K562 (cell line): ENCODE measurements at regions not wholly inside any gene's neighbourhood (a gene's known extent, or its start where the extent isn't known, plus 50 kb on each side); places are given as distances from the start of the nearest gene placed in this dataset.

Source experiments
- ATAC-seq: fragments of 200-7000 bp; cut with Tn5 transposase; 3 replicates; pipeline ENCODE4 v1.9.1; 2020; ENCODE audit warnings: moderate library complexity
- BruUV-seq: library from RNA; stranded (reverse); fragments of 400-500 nt; replicated peaks from 2 replicates; lab custom pipeline; 2021; lab: Mats Ljungman, UMichigan
- CTCF ChIA-PET: fragments of 300-600 bp; formaldehyde crosslinking; extraction: SDS; loops from one replicate; lab custom pipeline; 2021; ENCODE audit warnings: low intra/inter-chr PET ratio; lab: Yijun Ruan, JAX
- POLR2A ChIA-PET: fragments of 300-600, 350-650 bp; sonication (Branson Sonifier 250); formaldehyde crosslinking; extraction: SDS; loops from one replicate; lab custom pipeline; 2021; ENCODE audit warnings: antibody characterized with exemption, inconsistent platforms; lab: Yijun Ruan, JAX
- DNase-seq, 4 experiments: peaks; one replicate each; pipeline versions ENCODE4 v3.0.0 to v3.0.0-alpha.2; 2011 to 2018; ENCODE audit warnings: low spot score in 3 of 4, mixed read lengths in 3 of 4; ENCODE audit errors: extremely low read depth in 1 of 4
- FAIRE-seq: peaks from 2 replicates; lab custom pipeline; 2011; peaks lifted over from hg19 to GRCh38; lab: Jason Lieb, UNC
- H2AFZ ChIP-seq: 2 replicates; pipeline ENCODE4 v1.6.0; 2011; ENCODE audit warnings: low read depth, low read length, control low read depth, inconsistent platforms
- H3K27ac ChIP-seq: fragments of 200-600 bp; 3 replicates; pipeline ENCODE4 v1.8.0; 2011; ENCODE audit warnings: low read depth, mild to moderate bottlenecking, control low read depth, inconsistent platforms, low read length, moderate library complexity, mixed read lengths; ENCODE audit errors: extremely low read depth
- H3K27me3 ChIP-seq, 2 experiments: fragments of 300-600 bp in 1 of 2; 2 replicates in 1 of 2; 3 replicates in 1 of 2; pipeline versions ENCODE4 v1.6.0 to v1.8.0; 2011; ENCODE audit warnings: inconsistent platforms in 2 of 2, low read length in 2 of 2, mild to moderate bottlenecking in 1 of 2, mixed read lengths in 1 of 2, moderate library complexity in 1 of 2; ENCODE audit not compliant: control insufficient read depth in 2 of 2, insufficient read depth in 2 of 2
- H3K36me3 ChIP-seq: fragments of 300-600 bp; 3 replicates; pipeline ENCODE4 v1.8.0; 2011; ENCODE audit warnings: mild to moderate bottlenecking, low read length, inconsistent platforms; ENCODE audit not compliant: control insufficient read depth, insufficient read depth
- H3K4me1 ChIP-seq, 2 experiments: fragments of 200-600 bp in 1 of 2; replicated peaks in 1 of 2; 2 replicates in 1 of 2; 3 replicates in 1 of 2; pipeline versions ENCODE4 v1.5.1 to v1.8.0; 2011; ENCODE audit warnings: inconsistent platforms in 2 of 2, low read length in 2 of 2, mild to moderate bottlenecking in 1 of 2, mixed read lengths in 1 of 2, moderate library complexity in 1 of 2; ENCODE audit not compliant: control insufficient read depth in 2 of 2, insufficient read depth in 2 of 2
- H3K4me2 ChIP-seq: 2 replicates; pipeline ENCODE4 v1.6.1; 2011; ENCODE audit warnings: low read length, control low read depth, inconsistent platforms, mixed read lengths; ENCODE audit not compliant: insufficient read depth
- H3K4me3 ChIP-seq: fragments of 200-600 bp; sonication (generic), shearing (Covaris generic); 2 replicates; pipeline ENCODE4 v1.5.1; 2016; ENCODE audit warnings: control low read depth, inconsistent platforms
- H3K79me2 ChIP-seq: fragments of 200-600 bp; 3 replicates; pipeline ENCODE4 v1.8.0; 2011; ENCODE audit warnings: low read length, inconsistent platforms; ENCODE audit not compliant: control insufficient read depth, insufficient read depth
- H3K9ac ChIP-seq, 2 experiments: 2 replicates each; pipeline versions ENCODE4 v1.6.0 to v1.6.1; 2011; ENCODE audit warnings: low read depth in 2 of 2, low read length in 2 of 2, control low read depth in 1 of 2, inconsistent platforms in 1 of 2, mild to moderate bottlenecking in 1 of 2, mixed read lengths in 1 of 2; ENCODE audit not compliant: insufficient read depth in 1 of 2
- H3K9me1 ChIP-seq: one replicate; pipeline ENCODE4 v1.6.0; 2011; ENCODE audit warnings: inconsistent platforms, mild to moderate bottlenecking, low read length, moderate library complexity; ENCODE audit not compliant: control insufficient read depth, insufficient read depth
- H3K9me3 ChIP-seq: replicated peaks from 2 replicates; pipeline ENCODE4 v1.5.1; 2011; ENCODE audit warnings: low read depth, low read length, inconsistent platforms; ENCODE audit not compliant: control insufficient read depth, insufficient read depth
- H4K20me1 ChIP-seq: replicated peaks from 2 replicates; pipeline ENCODE4 v1.6.1; 2011; ENCODE audit warnings: low read length, inconsistent platforms, mixed read lengths; ENCODE audit not compliant: control insufficient read depth, insufficient read depth
- ADNP ChIP-seq: fragments of 200-800 bp; sonication (Bioruptor generic); IDR thresholded peaks from 2 replicates; pipeline ENCODE4 v1.6.1; 2016; ENCODE audit warnings: missing genetic modification characterization, missing compliant biosample characterization
- ARID1B ChIP-seq: fragments of 450-650 bp; IDR thresholded peaks from 2 replicates; pipeline ENCODE4 v1.6.1; 2016; ENCODE audit warnings: antibody characterized with exemption, mild to moderate bottlenecking, inconsistent platforms
- CBFA2T2 ChIP-seq: fragments of 450-650 bp; conservative IDR thresholded peaks from 2 replicates; pipeline ENCODE4 v1.6.1; 2017; ENCODE audit warnings: mild to moderate bottlenecking
- CBFA2T3 ChIP-seq: fragments of 450-650 bp; IDR thresholded peaks from 2 replicates; pipeline ENCODE4 v1.6.1; 2017
- ESRRA ChIP-seq: fragments of 450-650 bp; IDR thresholded peaks from 2 replicates; pipeline ENCODE4 v1.6.1; 2014; ENCODE audit warnings: low read depth, mild to moderate bottlenecking, moderate library complexity, borderline replicate concordance
- RBM25 ChIP-seq: fragments of 200-400 bp; formaldehyde crosslinking; IDR thresholded peaks from 2 replicates; pipeline ENCODE4 v1.6.1; 2018; ENCODE audit warnings: low read length, low read depth, moderate library complexity; ENCODE audit not compliant: severe bottlenecking
- TAL1 ChIP-seq: fragments of 450-650 bp; IDR thresholded peaks from 2 replicates; pipeline ENCODE4 v1.6.1; 2016; ENCODE audit warnings: mild to moderate bottlenecking
- TCF3 ChIP-seq: sonication (generic); formaldehyde crosslinking; IDR thresholded peaks from 2 replicates; pipeline ENCODE4 v1.4.0; 2020; ENCODE audit warnings: mild to moderate bottlenecking, missing genetic modification reagents
- ZKSCAN8 ChIP-seq: fragments of 200-800 bp; sonication (Bioruptor generic); IDR thresholded peaks from 2 replicates; pipeline ENCODE4 v1.6.1; 2016; ENCODE audit warnings: missing genetic modification characterization, missing compliant biosample characterization
- ZNF12 ChIP-seq: sonication (generic); formaldehyde crosslinking; IDR thresholded peaks from 2 replicates; pipeline ENCODE4 v1.4.0; 2020; ENCODE audit warnings: mild to moderate bottlenecking, missing genetic modification reagents
- ZNF764 ChIP-seq: fragments of 250-450 bp; sonication (Bioruptor Pico); IDR thresholded peaks from 2 replicates; pipeline ENCODE4 v1.4.0; 2020; ENCODE audit warnings: low read depth, mild to moderate bottlenecking, moderate library complexity
- WGBS: fragments of 100-300 bp; shearing (Covaris generic); methylation state at CpG from one replicate; pipeline ENCODE4 v1.1.6; 2016; ENCODE audit warnings: low coverage, mixed read lengths; ENCODE audit not compliant: insufficient coverage; ENCODE audit errors: missing lambda C conversion rate; 5-methylcytosine and 5-hydroxymethylcytosine counted together
- in situ Hi-C: fragments of 300-500 bp; cut with MboI; formaldehyde crosslinking; loops from 4 replicates; pipeline ENCODE4 v1.15.0; 2018; ENCODE audit warnings: inconsistent platforms, mixed read lengths
- intact Hi-C: fragments of 100-400 bp; cut with micrococcal nuclease; formaldehyde crosslinking; loops from 2 replicates; pipeline ENCODE4 v1.14.2; 2022
- TF ChIP-seq, protein P1 (sequence below): IDR thresholded peaks from 2 replicates; pipeline ENCODE4 v1.6.1; 2012; ENCODE audit warnings: low read depth, low read length, improper control_type of control experiment, borderline replicate concordance
- TF ChIP-seq, protein P2 (sequence below): fragments of 200-800 bp; sonication (Bioruptor generic); IDR thresholded peaks from 2 replicates; pipeline ENCODE4 v1.6.1; 2017; ENCODE audit warnings: missing genetic modification characterization, missing compliant biosample characterization

DNA sequence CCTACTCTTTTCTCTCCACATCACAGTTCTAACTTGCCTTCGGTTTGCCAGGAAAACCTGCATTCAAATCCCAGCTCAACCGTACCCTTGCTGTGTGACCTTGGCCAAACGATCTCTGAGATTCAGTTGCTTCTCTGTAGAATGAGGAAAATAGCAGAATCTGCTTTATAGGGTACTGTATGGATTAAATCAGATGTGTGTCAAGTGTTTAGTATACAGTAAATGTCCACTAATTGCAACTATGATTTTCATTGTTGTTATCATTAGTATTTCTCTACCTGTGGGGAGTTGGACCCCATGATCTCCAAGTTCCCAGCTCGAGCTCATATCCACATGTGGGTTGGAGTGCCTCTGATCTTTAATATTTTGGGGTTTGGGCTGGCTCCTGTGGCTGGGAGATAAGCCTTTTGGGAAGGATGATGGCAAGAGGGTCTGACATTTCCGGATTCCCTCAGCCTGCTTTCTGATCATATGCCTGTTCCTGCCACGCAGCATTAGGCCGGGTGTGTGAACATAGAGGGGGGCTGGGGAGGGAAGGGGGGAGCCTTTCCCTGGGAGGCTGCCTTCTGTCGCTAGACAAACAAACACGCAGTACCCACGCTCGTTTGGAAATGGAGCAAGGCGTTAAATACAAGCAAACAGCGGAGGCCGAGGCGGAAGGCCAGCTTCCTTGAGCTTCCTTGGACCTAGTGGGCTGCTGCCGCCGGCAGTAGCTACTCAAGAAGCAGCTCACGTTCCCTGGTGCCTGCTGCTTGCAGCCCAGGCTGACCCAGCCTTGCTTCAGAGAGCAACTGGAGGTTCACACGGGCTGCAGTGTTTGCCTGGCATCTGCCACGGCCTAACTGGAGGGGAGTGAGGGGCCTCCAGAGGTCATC, 213.5 kb upstream of the LHX5 start:
- H3K4me2 ChIP-seq: peak overlapping the region; percentile 29; the same call in 1 of the 2 replicates
- in situ Hi-C loops: no loop called here
- FAIRE-seq (peak; percentile 19), ATAC-seq (peak; percentile 36; the same call in 2 of the 3 replicates), DNase-seq (peak in 2 of 4 experiments; percentile 29 to 48)
- no peaks in the 10 kb centered on the region for H3K9me3 ChIP-seq
- peaks cover 2 to 15% of the 10 kb centered on the region in 2 experiments; a peak in 2 of 5 replicates for H3K27me3 ChIP-seq
- peak overlapping the region; percentile 20 to 83; a peak in 3 of 4 replicates for H3K9ac ChIP-seq
- H3K36me3 ChIP-seq: no peaks in the 10 kb centered on the region
- peak overlapping the region; percentile 69 for H2AFZ ChIP-seq
- H3K9me1 ChIP-seq: no peaks in the 10 kb centered on the region
- H3K27ac ChIP-seq: no peak overlapping the region
- BruUV-seq: no TSS peak
- no peak overlapping the region for H3K4me3 ChIP-seq
- peak; percentile 85 for TF ChIP-seq ZKSCAN8
- no peak for TF ChIP-seq ZNF764 (CRISPR knock-in tag)
- TF ChIP-seq ZNF12 (CRISPR knock-in tag): no peak
- TF ChIP-seq TCF3: peak; percentile 67
- 0 out of 2 replicates have a peak, but pooled peaks have one; percentile 29 for TF ChIP-seq TAL1
- TF ChIP-seq CBFA2T2: peak; percentile 28; the same call in 1 of the 2 replicates
- peak; percentile 39; the same call in 1 of the 2 replicates for TF ChIP-seq ARID1B
- peak; percentile 68 for TF ChIP-seq RBM25
- TF ChIP-seq, protein P1, sequence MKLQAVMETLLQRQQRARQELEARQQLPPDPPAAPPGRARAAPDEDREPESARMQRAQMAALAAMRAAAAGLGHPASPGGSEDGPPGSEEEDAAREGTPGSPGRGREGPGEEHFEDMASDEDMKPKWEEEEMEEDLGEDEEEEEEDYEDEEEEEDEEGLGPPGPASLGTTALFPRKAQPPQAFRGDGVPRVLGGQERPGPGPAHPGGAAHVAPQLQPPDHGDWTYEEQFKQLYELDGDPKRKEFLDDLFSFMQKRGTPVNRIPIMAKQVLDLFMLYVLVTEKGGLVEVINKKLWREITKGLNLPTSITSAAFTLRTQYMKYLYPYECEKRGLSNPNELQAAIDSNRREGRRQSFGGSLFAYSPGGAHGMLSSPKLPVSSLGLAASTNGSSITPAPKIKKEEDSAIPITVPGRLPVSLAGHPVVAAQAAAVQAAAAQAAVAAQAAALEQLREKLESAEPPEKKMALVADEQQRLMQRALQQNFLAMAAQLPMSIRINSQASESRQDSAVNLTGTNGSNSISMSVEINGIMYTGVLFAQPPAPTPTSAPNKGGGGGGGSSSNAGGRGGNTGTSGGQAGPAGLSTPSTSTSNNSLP: no peak
- TF ChIP-seq, protein P2, sequence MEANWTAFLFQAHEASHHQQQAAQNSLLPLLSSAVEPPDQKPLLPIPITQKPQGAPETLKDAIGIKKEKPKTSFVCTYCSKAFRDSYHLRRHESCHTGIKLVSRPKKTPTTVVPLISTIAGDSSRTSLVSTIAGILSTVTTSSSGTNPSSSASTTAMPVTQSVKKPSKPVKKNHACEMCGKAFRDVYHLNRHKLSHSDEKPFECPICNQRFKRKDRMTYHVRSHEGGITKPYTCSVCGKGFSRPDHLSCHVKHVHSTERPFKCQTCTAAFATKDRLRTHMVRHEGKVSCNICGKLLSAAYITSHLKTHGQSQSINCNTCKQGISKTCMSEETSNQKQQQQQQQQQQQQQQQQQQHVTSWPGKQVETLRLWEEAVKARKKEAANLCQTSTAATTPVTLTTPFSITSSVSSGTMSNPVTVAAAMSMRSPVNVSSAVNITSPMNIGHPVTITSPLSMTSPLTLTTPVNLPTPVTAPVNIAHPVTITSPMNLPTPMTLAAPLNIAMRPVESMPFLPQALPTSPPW (CRISPR knock-in tag): peak; percentile 23; the same call in 1 of the 2 replicates
- peak; percentile 4; the same call in 1 of the 2 replicates for TF ChIP-seq ADNP (tag)
- TF ChIP-seq ESRRA: peak; percentile 54; the same call in 1 of the 2 replicates
- TF ChIP-seq CBFA2T3: peak; percentile 40
- WGBS: 35% methylated on average over 17 of the region's 20 CpGs
- ChIA-PET POLR2A (interaction anchor here (0.6 to 1.3 kb wide), 6 partner anchors 10 to 252 kb away, joined by 3 to 5 read pairs (median 3); no protein-coding TSS in a partner anchor), CTCF (no interaction called here)
- intact Hi-C loops: no loop called here
- H3K79me2 ChIP-seq: no peaks in the 10 kb centered on the region
- no peaks in the 10 kb centered on the region for H4K20me1 ChIP-seq
- H3K4me1 ChIP-seq: peaks cover 14 to 18% of the 10 kb centered on the region in 2 experiments
